ENCODE measurements at regions not wholly inside any gene's neighbourhood (a gene's known extent, or its start where the extent isn't known, plus 50 kb on each side); places are given as distances from the start of the nearest gene placed in this dataset.

GRCh38 chr17:77425348-77425747 is 284.6 kb downstream of the SEC14L1 start:
- H3K4me1 ChIP-seq, result peaks cover 0 to 99% of the 10 kb centered on the region in 2 donors
- DNase-seq (ENCODE audit: low spot score), result no peak

GRCh38 chr17:77425791-77426641 is 285.2 kb downstream of the SEC14L1 start:
- peaks cover 0 to 99% of the 10 kb centered on the region in 2 donors for H3K4me1 ChIP-seq
- peak overlapping the region; percentile 77 to 90 for H3K27ac ChIP-seq
- H3K27me3 ChIP-seq, result no peaks in the 10 kb centered on the region
- TF ChIP-seq, protein P1, sequence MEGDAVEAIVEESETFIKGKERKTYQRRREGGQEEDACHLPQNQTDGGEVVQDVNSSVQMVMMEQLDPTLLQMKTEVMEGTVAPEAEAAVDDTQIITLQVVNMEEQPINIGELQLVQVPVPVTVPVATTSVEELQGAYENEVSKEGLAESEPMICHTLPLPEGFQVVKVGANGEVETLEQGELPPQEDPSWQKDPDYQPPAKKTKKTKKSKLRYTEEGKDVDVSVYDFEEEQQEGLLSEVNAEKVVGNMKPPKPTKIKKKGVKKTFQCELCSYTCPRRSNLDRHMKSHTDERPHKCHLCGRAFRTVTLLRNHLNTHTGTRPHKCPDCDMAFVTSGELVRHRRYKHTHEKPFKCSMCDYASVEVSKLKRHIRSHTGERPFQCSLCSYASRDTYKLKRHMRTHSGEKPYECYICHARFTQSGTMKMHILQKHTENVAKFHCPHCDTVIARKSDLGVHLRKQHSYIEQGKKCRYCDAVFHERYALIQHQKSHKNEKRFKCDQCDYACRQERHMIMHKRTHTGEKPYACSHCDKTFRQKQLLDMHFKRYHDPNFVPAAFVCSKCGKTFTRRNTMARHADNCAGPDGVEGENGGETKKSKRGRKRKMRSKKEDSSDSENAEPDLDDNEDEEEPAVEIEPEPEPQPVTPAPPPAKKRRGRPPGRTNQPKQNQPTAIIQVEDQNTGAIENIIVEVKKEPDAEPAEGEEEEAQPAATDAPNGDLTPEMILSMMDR (IDR thresholded peaks at IDR 0.05), result no peak
- no peak overlapping the region for H3K4me3 ChIP-seq
- DNase-seq (ENCODE audit: low spot score), result no peak
- H3K9me3 ChIP-seq, result no peaks in the 10 kb centered on the region
- no peaks in the 10 kb centered on the region for H3K36me3 ChIP-seq

More at GRCh38 chr17:77425348-77425747, 284.6 kb downstream of the SEC14L1 start:
- no peak overlapping the region for H3K4me3 ChIP-seq
- H3K36me3 ChIP-seq, result no peaks in the 10 kb centered on the region
- H3K9me3 ChIP-seq, result no peaks in the 10 kb centered on the region
- peak overlapping the region; percentile 77 to 90 for H3K27ac ChIP-seq
- TF ChIP-seq, protein P1 (IDR thresholded peaks at IDR 0.05), result no peak
- no peaks in the 10 kb centered on the region for H3K27me3 ChIP-seq

DNA sequence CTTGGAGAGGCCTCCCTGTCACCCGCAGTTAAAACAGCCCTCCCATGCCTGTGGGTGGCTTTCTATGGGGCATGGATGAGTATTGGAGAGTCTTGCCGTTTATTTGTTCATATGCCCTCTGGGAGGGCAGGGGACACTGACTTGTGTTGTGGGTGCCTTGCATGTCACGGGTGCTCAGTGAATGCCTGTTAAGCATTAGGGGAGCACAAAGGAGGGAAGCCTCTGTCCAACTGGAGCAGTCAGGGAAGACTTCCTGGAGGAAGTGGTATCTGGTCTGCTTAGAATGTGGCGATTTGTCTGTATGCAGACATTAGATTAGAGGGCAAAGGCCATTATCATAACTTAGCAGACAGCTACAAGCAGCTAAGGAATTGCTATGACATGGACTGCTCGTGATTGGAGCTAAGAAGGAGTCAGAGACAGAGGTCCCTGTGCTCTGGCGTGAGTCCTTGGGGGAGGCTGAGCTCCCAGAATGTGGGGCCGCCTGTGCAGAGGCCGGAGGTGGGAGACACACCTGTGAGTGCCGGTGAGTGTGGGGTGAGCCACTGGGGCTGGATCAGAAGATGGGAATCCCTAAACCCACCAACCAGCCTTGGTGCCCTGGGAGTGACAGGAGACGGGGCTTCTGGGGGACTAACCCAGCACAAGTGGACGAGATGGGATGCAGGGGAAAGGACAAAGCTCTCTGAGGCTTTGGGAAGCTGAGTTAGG is 286.1 kb downstream of the SEC14L1 start:
- Histone ChIP-seq H3K27me3 (no peaks in the 10 kb centered on the region), H3K4me1 (peaks cover 0 to 93% of the 10 kb centered on the region in 2 donors), H3K4me3 (no peak overlapping the region), H3K27ac (peak overlapping the region; percentile 77 to 90), H3K36me3 (no peaks in the 10 kb centered on the region), H3K9me3 (no peaks in the 10 kb centered on the region)
- TF ChIP-seq, protein P1 (IDR thresholded peaks at IDR 0.05), result no peak
- no peak for DNase-seq (ENCODE audit: low spot score)

DNA sequence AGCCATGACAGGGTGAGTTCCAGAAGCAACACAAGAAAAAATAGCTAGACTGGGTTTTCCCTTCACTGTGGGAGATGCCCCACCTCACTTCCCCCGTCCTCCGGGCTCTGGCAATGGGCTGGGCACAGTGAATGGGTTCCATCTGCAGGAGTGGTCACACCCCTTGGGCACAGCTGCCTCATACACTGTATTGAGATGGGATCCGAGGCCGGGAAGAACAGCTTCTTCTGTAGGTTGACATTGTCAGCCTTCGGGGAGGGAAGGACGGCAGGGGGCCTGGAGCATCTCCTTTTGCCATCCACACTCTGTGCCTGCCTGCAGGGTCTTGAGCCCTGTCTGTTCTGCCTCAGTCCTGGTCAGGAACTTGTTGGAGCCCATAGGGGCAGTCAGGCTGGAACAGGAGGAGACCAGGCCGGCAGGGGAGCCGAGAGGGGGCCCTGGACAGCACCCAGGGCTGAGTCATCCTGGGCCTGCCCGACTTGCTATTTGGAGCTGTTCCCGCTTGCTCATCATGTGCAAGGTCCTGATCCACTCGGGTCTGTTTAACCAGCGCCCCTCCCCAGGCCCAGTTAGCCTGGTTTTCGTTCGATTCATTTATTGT is 286.7 kb downstream of the SEC14L1 start:
- no peaks in the 10 kb centered on the region for H3K36me3 ChIP-seq
- H3K27ac ChIP-seq, result peak overlapping the region; percentile 77 to 90
- no peak overlapping the region for H3K4me3 ChIP-seq
- TF ChIP-seq, protein P1 (IDR thresholded peaks at IDR 0.05), result no peak
- peak; percentile 80 for DNase-seq (ENCODE audit: low spot score)
- H3K9me3 ChIP-seq, result no peaks in the 10 kb centered on the region
- H3K27me3 ChIP-seq, result no peaks in the 10 kb centered on the region
- peaks cover 0 to 88% of the 10 kb centered on the region in 2 donors for H3K4me1 ChIP-seq

GRCh38 chr17:77428020-77428748 is 287.4 kb downstream of the SEC14L1 start:
- DNase-seq (ENCODE audit: low spot score), result no peak
- Histone ChIP-seq H3K27ac (peak overlapping the region; percentile 77 to 90), H3K4me1 (peaks cover 0 to 89% of the 10 kb centered on the region in 2 donors)

More at GRCh38 chr17:77428020-77428748, 287.4 kb downstream of the SEC14L1 start:
- no peaks in the 10 kb centered on the region for H3K27me3 ChIP-seq
- no peaks in the 10 kb centered on the region for H3K36me3 ChIP-seq
- H3K9me3 ChIP-seq, result no peaks in the 10 kb centered on the region
- TF ChIP-seq, protein P1 (IDR thresholded peaks at IDR 0.05), result no peak
- no peak overlapping the region for H3K4me3 ChIP-seq

Measured in right atrium auricular region (tissue), 2 donors.